Right lobe of liver (tissue), 6 donors: ENCODE measurements at regions not wholly inside any gene's neighbourhood (a gene's known extent, or its start where the extent isn't known, plus 50 kb on each side); places are given as distances from the start of the nearest gene placed in this dataset.

Experiments
- ATAC-seq, 4 donors: fragments of 200-7000 bp; cut with Tn5 transposase; one replicate each; pipeline ENCODE4 v1.9.1; 2020; ENCODE audit warnings: mild to moderate bottlenecking in 4 of 4, moderate library complexity in 4 of 4
- DNase-seq, 3 donors: peaks; one replicate each; pipeline ENCODE4 v3.0.0-alpha.2; 2020
- H3K27ac ChIP-seq, 3 donors: fragments of 200-600 bp; one replicate each; pipeline ENCODE4 v1.8.0; 2022
- H3K27me3 ChIP-seq, 2 donors: fragments of 200-600 bp; one replicate each; pipeline ENCODE4 v1.8.0; 2022
- H3K36me3 ChIP-seq, 4 donors: fragments of 200-600 bp; sonication (generic) in 1 of 4; one replicate each; pipeline versions ENCODE4 v1.5.1 to v1.8.0; 2017 to 2022; ENCODE audit warnings: control low read depth in 1 of 4
- H3K4me1 ChIP-seq, 4 donors: fragments of 200-600 bp; sonication (generic) in 1 of 4; one replicate each; pipeline versions ENCODE4 v1.5.1 to v1.8.0; 2017 to 2022; ENCODE audit warnings: control low read depth in 1 of 4
- H3K4me3 ChIP-seq, 3 donors: fragments of 200-600 bp; one replicate each; pipeline ENCODE4 v1.8.0; 2022
- H3K9me3 ChIP-seq, 4 donors: fragments of 200-600 bp; sonication (generic) in 1 of 4; one replicate each; pipeline versions ENCODE4 v1.5.1 to v1.8.0; 2017 to 2022; ENCODE audit warnings: control low read depth in 1 of 4
- CTCF ChIP-seq, 4 donors: fragments of 200-600 bp in 3 of 4; fragments of 450-650 bp in 1 of 4; IDR thresholded peaks; one replicate each; pipeline versions ENCODE4 v1.5.1 to v1.8.0; 2016 to 2022; ENCODE audit warnings: antibody characterized with exemption in 4 of 4, mild to moderate bottlenecking in 2 of 4
- POLR2A ChIP-seq: fragments of 450-650 bp; IDR thresholded peaks from one replicate; pipeline ENCODE4 v1.6.1; 2017; ENCODE audit warnings: antibody characterized with exemption, mild to moderate bottlenecking
- WGBS: methylation state at CpG from one replicate; pipeline ENCODE4 v1.1.6; 2018; ENCODE audit warnings: low coverage, low lambda C conversion rate; ENCODE audit not compliant: insufficient coverage; ENCODE audit errors: missing lambda C conversion rate; 5-methylcytosine and 5-hydroxymethylcytosine counted together
- intact Hi-C, 2 donors: fragments of 100-400 bp; cut with DNase I; formaldehyde crosslinking; loops; one replicate each; pipeline versions ENCODE4 v1.11.2 to v1.14.1; 2022
- donor health status: DM: no; HTN: yes; CAD: no.
- donor health status: DM: no; HTN: no; CAD: no.
- donor health status: DM: no; HTN: no; CAD: no.
- donor health status: DM: no; HTN: yes; CAD: no.
- donor health status: DM: no; HTN: yes; CAD: no.

GRCh38 chr10:47206449-47207280 is 93.3 kb upstream of the GDF10 start:
- no peak overlapping the region for H3K4me3 ChIP-seq
- DNase-seq = no peak
- intact Hi-C loops = no loop called here
- ATAC-seq = no peak
- H3K27me3 ChIP-seq = no peaks in the 10 kb centered on the region
- H3K36me3 ChIP-seq = no peaks in the 10 kb centered on the region
- 54% methylated on average over 2 of the region's 3 CpGs for WGBS
- H3K27ac ChIP-seq = no peak overlapping the region
- TF ChIP-seq CTCF (IDR thresholded peaks at IDR 0.05) = no peak
- H3K9me3 ChIP-seq = no peaks in the 10 kb centered on the region
- no peaks in the 10 kb centered on the region for H3K4me1 ChIP-seq

DNA sequence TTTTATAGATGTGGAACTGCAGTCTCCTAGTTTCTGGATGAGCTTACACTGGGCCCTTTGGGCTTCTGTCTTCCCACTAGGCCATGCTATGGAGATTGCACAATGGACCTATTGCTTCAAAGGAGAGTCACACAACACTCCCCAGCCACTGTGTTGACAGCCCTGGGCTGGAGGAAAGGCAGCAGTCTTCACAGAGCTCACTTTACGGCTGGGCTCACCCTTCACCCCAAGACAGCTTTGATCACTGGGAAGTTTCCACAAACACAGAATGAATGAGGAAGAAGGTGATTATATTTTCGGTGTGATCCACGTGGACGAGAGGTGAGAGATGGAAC is 92.7 kb upstream of the GDF10 start:
- no peaks in the 10 kb centered on the region for H3K36me3 ChIP-seq
- ATAC-seq = peak in 2 of 4 donors; percentile 19 to 26
- no peak for TF ChIP-seq CTCF (IDR thresholded peaks at IDR 0.05)
- no peak for TF ChIP-seq POLR2A
- no peaks in the 10 kb centered on the region for H3K4me1 ChIP-seq
- 79% methylated on average over 4 of the region's 4 CpGs for WGBS
- intact Hi-C loops = no loop called here
- H3K4me3 ChIP-seq = no peak overlapping the region
- H3K27ac ChIP-seq = no peak overlapping the region
- H3K27me3 ChIP-seq = no peaks in the 10 kb centered on the region
- no peaks in the 10 kb centered on the region for H3K9me3 ChIP-seq
- DNase-seq = no peak

- no peak overlapping the region for H3K27ac ChIP-seq
- H3K4me1 ChIP-seq = no peaks in the 10 kb centered on the region
- intact Hi-C loops = no loop called here
- WGBS = 84% methylated on average over 5 of the region's 5 CpGs
- H3K4me3 ChIP-seq = no peak overlapping the region
- no peak for DNase-seq
- H3K9me3 ChIP-seq = no peaks in the 10 kb centered on the region
- no peak for TF ChIP-seq CTCF (IDR thresholded peaks at IDR 0.05)
- TF ChIP-seq POLR2A = no peak
- H3K27me3 ChIP-seq = no peaks in the 10 kb centered on the region
- ATAC-seq = no peak
- H3K36me3 ChIP-seq = no peaks in the 10 kb centered on the region
Measured at GRCh38 chr10:47207894-47208469, 92.0 kb upstream of the GDF10 start.

GRCh38 chr10:47209466-47209865 is 90.5 kb upstream of the GDF10 start:
- Histone ChIP-seq H3K36me3 (no peaks in the 10 kb centered on the region), H3K4me3 (no peak overlapping the region), H3K27ac (no peak overlapping the region), H3K4me1 (no peaks in the 10 kb centered on the region), H3K9me3 (no peaks in the 10 kb centered on the region), H3K27me3 (no peaks in the 10 kb centered on the region)
- 39% methylated on average over 1 of the region's 1 CpG for WGBS
- intact Hi-C loops = no loop called here
- TF ChIP-seq POLR2A (no peak), CTCF (IDR thresholded peaks at IDR 0.05) (no peak)
- no peak for ATAC-seq
- no peak for DNase-seq
